ENCODE measurements at regions not wholly inside any gene's neighbourhood (a gene's known extent, or its start where the extent isn't known, plus 50 kb on each side); places are given as distances from the start of the nearest gene placed in this dataset.

GRCh38 chr10:131444862-131445461 is 133.4 kb upstream of the TCERG1L start:
- TF ChIP-seq EZH2phosphoT487 (IDR thresholded peaks at IDR 0.05; ENCODE audit: low read length) (no peak), EZH2 (optimal IDR thresholded peaks at IDR 0.05; ENCODE audit: low read depth, low read length) (no peak)
- TF ChIP-seq, protein P1, sequence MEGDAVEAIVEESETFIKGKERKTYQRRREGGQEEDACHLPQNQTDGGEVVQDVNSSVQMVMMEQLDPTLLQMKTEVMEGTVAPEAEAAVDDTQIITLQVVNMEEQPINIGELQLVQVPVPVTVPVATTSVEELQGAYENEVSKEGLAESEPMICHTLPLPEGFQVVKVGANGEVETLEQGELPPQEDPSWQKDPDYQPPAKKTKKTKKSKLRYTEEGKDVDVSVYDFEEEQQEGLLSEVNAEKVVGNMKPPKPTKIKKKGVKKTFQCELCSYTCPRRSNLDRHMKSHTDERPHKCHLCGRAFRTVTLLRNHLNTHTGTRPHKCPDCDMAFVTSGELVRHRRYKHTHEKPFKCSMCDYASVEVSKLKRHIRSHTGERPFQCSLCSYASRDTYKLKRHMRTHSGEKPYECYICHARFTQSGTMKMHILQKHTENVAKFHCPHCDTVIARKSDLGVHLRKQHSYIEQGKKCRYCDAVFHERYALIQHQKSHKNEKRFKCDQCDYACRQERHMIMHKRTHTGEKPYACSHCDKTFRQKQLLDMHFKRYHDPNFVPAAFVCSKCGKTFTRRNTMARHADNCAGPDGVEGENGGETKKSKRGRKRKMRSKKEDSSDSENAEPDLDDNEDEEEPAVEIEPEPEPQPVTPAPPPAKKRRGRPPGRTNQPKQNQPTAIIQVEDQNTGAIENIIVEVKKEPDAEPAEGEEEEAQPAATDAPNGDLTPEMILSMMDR (IDR thresholded peaks at IDR 0.05; ENCODE audit: low read length) = no peak
- H3K36me3 ChIP-seq (replicated peaks; ENCODE audit: insufficient read depth, low read length) = no peaks in the 10 kb centered on the region
- no peaks in the 10 kb centered on the region; the same call in 1 of the 2 replicates for H3K27me3 ChIP-seq (replicated peaks; ENCODE audit: insufficient read depth, low read length)
- no peaks in the 10 kb centered on the region for H3K9me3 ChIP-seq (replicated peaks; ENCODE audit: insufficient read depth, low read length)
- H3K4me2 ChIP-seq (ENCODE audit: low read depth, low read length) = no peak overlapping the region
- no peak overlapping the region for H3K27ac ChIP-seq (ENCODE audit: low read length)
- H3K9ac ChIP-seq (ENCODE audit: low read length) = no peak overlapping the region
- no peaks in the 10 kb centered on the region for H3K4me1 ChIP-seq (ENCODE audit: low read length)
- no peaks in the 10 kb centered on the region for H3K9me2 ChIP-seq (replicated peaks; ENCODE audit: insufficient read depth, low read length)
- no peaks in the 10 kb centered on the region for H4K20me1 ChIP-seq (ENCODE audit: insufficient read depth, low read length)
- no peak overlapping the region for H2AFZ ChIP-seq (ENCODE audit: low read length)
- no peak overlapping the region for H3K4me3 ChIP-seq (ENCODE audit: low read length)
- H3F3A ChIP-seq (ENCODE audit: insufficient read depth, low read length) = no peaks in the 10 kb centered on the region
- no peaks in the 10 kb centered on the region for H3K79me2 ChIP-seq (ENCODE audit: low read length)
- no peak for DNase-seq

DNA sequence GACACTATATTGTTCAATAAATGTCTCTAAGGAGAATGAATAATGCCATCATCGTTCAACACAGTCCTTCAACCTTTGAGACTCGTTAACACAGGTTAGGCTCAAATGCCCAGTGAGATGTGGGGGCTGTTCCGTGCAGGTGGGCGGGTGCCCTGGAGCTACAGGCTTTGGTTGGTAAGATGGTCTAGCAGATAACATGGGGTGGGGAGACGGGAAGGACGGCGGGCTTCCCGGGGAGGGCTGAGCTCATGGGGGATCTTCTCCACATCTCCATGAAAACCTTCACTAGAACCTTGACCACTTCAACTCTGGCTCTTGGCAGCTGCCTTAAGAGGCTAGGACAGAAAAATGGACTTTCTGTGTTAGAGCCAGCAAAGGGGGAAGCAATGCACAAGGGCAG is 134.1 kb upstream of the TCERG1L start:
- Histone ChIP-seq H3K79me2 (ENCODE audit: low read length) (no peaks in the 10 kb centered on the region), H3K4me1 (ENCODE audit: low read length) (no peaks in the 10 kb centered on the region), H3K4me2 (ENCODE audit: low read depth, low read length) (no peak overlapping the region), H2AFZ (ENCODE audit: low read length) (no peak overlapping the region), H3F3A (ENCODE audit: insufficient read depth, low read length) (no peaks in the 10 kb centered on the region), H3K4me3 (ENCODE audit: low read length) (no peak overlapping the region), H3K27me3 (replicated peaks; ENCODE audit: insufficient read depth, low read length) (no peaks in the 10 kb centered on the region; the same call in 1 of the 2 replicates), H3K9me2 (replicated peaks; ENCODE audit: insufficient read depth, low read length) (no peaks in the 10 kb centered on the region), H3K36me3 (replicated peaks; ENCODE audit: insufficient read depth, low read length) (no peaks in the 10 kb centered on the region), H3K9ac (ENCODE audit: low read length) (no peak overlapping the region), H3K27ac (ENCODE audit: low read length) (no peak overlapping the region), H3K9me3 (replicated peaks; ENCODE audit: insufficient read depth, low read length) (no peaks in the 10 kb centered on the region), H4K20me1 (ENCODE audit: insufficient read depth, low read length) (no peaks in the 10 kb centered on the region)
- TF ChIP-seq EZH2phosphoT487 (IDR thresholded peaks at IDR 0.05; ENCODE audit: low read length) (no peak), EZH2 (optimal IDR thresholded peaks at IDR 0.05; ENCODE audit: low read depth, low read length) (no peak)
- TF ChIP-seq, protein P1 (IDR thresholded peaks at IDR 0.05; ENCODE audit: low read length) = no peak
- no peak for DNase-seq

GRCh38 chr10:131446171-131446570 is 134.7 kb upstream of the TCERG1L start:
- TF ChIP-seq EZH2 (optimal IDR thresholded peaks at IDR 0.05; ENCODE audit: low read depth, low read length) (no peak), EZH2phosphoT487 (IDR thresholded peaks at IDR 0.05; ENCODE audit: low read length) (no peak)
- TF ChIP-seq, protein P1 (IDR thresholded peaks at IDR 0.05; ENCODE audit: low read length) = no peak
- Histone ChIP-seq H3F3A (ENCODE audit: insufficient read depth, low read length) (no peaks in the 10 kb centered on the region), H2AFZ (ENCODE audit: low read length) (no peak overlapping the region), H3K36me3 (replicated peaks; ENCODE audit: insufficient read depth, low read length) (no peaks in the 10 kb centered on the region), H3K4me2 (ENCODE audit: low read depth, low read length) (no peak overlapping the region), H3K4me3 (ENCODE audit: low read length) (no peak overlapping the region), H3K27me3 (replicated peaks; ENCODE audit: insufficient read depth, low read length) (no peaks in the 10 kb centered on the region; the same call in 1 of the 2 replicates), H3K9ac (ENCODE audit: low read length) (no peak overlapping the region), H3K9me2 (replicated peaks; ENCODE audit: insufficient read depth, low read length) (no peaks in the 10 kb centered on the region), H3K9me3 (replicated peaks; ENCODE audit: insufficient read depth, low read length) (no peaks in the 10 kb centered on the region), H3K27ac (ENCODE audit: low read length) (no peak overlapping the region), H4K20me1 (ENCODE audit: insufficient read depth, low read length) (no peaks in the 10 kb centered on the region), H3K79me2 (ENCODE audit: low read length) (no peaks in the 10 kb centered on the region), H3K4me1 (ENCODE audit: low read length) (no peaks in the 10 kb centered on the region)
- DNase-seq = no peak

Measured in MM.1S (cell line).